ENCODE measurements at regions not wholly inside any gene's neighbourhood (a gene's known extent, or its start where the extent isn't known, plus 50 kb on each side); places are given as distances from the start of the nearest gene placed in this dataset.

DNA sequence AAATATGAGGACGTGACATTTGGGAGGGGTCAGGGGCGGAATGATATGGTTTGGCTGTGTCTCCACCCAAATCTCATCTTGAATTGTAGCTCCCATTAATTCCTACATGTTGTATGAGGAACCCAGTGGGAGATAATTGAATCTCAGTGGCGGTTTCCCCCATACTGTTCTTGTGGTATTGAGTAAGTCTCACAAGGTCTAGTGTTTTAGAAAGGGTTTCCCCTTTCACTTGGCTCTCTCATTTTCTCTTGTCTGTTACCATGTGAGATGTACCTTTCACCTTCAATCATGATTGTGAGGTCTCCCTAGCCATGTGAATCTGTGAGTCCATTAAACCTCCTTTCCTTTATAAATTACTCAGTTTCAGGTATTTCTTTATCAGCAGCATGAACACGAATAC lies 663.6 kb upstream of the CHRM3 start:
- TF ChIP-seq, protein P1, sequence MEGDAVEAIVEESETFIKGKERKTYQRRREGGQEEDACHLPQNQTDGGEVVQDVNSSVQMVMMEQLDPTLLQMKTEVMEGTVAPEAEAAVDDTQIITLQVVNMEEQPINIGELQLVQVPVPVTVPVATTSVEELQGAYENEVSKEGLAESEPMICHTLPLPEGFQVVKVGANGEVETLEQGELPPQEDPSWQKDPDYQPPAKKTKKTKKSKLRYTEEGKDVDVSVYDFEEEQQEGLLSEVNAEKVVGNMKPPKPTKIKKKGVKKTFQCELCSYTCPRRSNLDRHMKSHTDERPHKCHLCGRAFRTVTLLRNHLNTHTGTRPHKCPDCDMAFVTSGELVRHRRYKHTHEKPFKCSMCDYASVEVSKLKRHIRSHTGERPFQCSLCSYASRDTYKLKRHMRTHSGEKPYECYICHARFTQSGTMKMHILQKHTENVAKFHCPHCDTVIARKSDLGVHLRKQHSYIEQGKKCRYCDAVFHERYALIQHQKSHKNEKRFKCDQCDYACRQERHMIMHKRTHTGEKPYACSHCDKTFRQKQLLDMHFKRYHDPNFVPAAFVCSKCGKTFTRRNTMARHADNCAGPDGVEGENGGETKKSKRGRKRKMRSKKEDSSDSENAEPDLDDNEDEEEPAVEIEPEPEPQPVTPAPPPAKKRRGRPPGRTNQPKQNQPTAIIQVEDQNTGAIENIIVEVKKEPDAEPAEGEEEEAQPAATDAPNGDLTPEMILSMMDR (IDR thresholded peaks at IDR 0.05; ENCODE audit: extremely low read depth in 1 of 2, insufficient read depth in 1 of 2, low read depth in 1 of 2, low read length in 2 of 2) = no peak
- TF ChIP-seq POLR2AphosphoS5 (IDR thresholded peaks at IDR 0.05; ENCODE audit: insufficient read depth, low read depth, low read length) = no peak

Measured in endothelial cell of umbilical vein (primary cell).